Testis (tissue), 2 donors: ENCODE measurements at regions not wholly inside any gene's neighbourhood (a gene's known extent, or its start where the extent isn't known, plus 50 kb on each side); places are given as distances from the start of the nearest gene placed in this dataset.

Experiments
- POLR2A ChIP-seq: fragments of 450-650 bp; IDR thresholded peaks from one replicate; pipeline ENCODE4 v1.6.1; 2017; ENCODE audit warnings: antibody characterized with exemption, mild to moderate bottlenecking, moderate library complexity
- TF ChIP-seq, protein P1 (sequence below), 3 experiments: fragments of 450-650 bp in 2 of 3; fragments of 200-600 bp in 1 of 3; sonication (generic) in 1 of 3; IDR thresholded peaks; one replicate each; pipeline ENCODE4 v1.5.1; 2016 to 2019; ENCODE audit warnings: antibody characterized with exemption in 3 of 3, mild to moderate bottlenecking in 2 of 3, moderate library complexity in 1 of 3

DNA sequence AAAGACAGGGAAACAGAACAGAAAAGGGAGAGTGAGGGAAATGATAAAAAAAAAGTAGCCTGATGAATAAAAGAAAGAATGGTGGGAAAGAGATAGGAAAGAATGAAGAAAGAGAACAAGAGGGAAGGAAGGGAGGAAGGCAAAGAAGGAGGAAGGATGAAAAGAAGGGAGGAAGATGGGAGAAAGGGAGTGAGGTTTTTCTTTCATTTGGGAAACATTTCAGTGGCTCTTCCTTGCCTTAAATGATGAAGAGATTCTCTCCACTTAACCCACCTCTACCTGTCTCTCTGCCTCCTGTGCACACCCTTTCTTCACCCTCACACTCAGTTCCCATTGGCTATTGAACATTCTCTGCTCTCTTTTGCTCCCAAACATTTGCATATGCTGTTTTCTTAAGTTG lies 222.1 kb upstream of the DEFB112 start:
- TF ChIP-seq, protein P1, sequence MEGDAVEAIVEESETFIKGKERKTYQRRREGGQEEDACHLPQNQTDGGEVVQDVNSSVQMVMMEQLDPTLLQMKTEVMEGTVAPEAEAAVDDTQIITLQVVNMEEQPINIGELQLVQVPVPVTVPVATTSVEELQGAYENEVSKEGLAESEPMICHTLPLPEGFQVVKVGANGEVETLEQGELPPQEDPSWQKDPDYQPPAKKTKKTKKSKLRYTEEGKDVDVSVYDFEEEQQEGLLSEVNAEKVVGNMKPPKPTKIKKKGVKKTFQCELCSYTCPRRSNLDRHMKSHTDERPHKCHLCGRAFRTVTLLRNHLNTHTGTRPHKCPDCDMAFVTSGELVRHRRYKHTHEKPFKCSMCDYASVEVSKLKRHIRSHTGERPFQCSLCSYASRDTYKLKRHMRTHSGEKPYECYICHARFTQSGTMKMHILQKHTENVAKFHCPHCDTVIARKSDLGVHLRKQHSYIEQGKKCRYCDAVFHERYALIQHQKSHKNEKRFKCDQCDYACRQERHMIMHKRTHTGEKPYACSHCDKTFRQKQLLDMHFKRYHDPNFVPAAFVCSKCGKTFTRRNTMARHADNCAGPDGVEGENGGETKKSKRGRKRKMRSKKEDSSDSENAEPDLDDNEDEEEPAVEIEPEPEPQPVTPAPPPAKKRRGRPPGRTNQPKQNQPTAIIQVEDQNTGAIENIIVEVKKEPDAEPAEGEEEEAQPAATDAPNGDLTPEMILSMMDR (IDR thresholded peaks at IDR 0.05): no peak
- no peak for TF ChIP-seq POLR2A
